Spleen (tissue), 11 donors: ENCODE measurements at regions not wholly inside any gene's neighbourhood (a gene's known extent, or its start where the extent isn't known, plus 50 kb on each side); places are given as distances from the start of the nearest gene placed in this dataset.

ENCODE experiments used
- DNase-seq: peaks from one replicate; pipeline ENCODE4 v3.0.0-alpha.2; 2020
- H3K27ac ChIP-seq, 8 donors: fragments of 200-600 bp; sonication (generic) in 7 of 8; 1 replicate in 4 of 8; 2 replicates in 4 of 8; pipeline versions ENCODE4 v1.5.0 to v1.8.0; 2016 to 2021; ENCODE audit warnings: inconsistent platforms in 4 of 8, mild to moderate bottlenecking in 4 of 8, moderate library complexity in 1 of 8
- H3K27me3 ChIP-seq, 7 donors: fragments of 200-600 bp; sonication (generic) in 6 of 7; replicated peaks in 1 of 7; 1 replicate in 4 of 7; 2 replicates in 3 of 7; pipeline versions ENCODE4 v1.5.0 to v1.8.0; 2016 to 2021; ENCODE audit warnings: inconsistent platforms in 3 of 7, mild to moderate bottlenecking in 1 of 7
- H3K36me3 ChIP-seq, 6 donors: fragments of 200-600 bp; sonication (generic) in 5 of 6; 1 replicate in 4 of 6; 2 replicates in 2 of 6; pipeline versions ENCODE4 v1.5.0 to v1.8.0; 2016 to 2021; ENCODE audit warnings: inconsistent platforms in 2 of 6
- H3K4me1 ChIP-seq, 6 donors: fragments of 200-600 bp; sonication (generic) in 5 of 6; 1 replicate in 3 of 6; 2 replicates in 3 of 6; pipeline versions ENCODE4 v1.5.0 to v1.8.0; 2016 to 2021; ENCODE audit warnings: inconsistent platforms in 3 of 6
- H3K4me3 ChIP-seq, 8 donors: fragments of 200-600 bp; sonication (generic) in 7 of 8; 1 replicate in 4 of 8; 2 replicates in 4 of 8; pipeline versions ENCODE4 v1.5.0 to v1.8.0; 2016 to 2021; ENCODE audit warnings: inconsistent platforms in 4 of 8, mild to moderate bottlenecking in 4 of 8, moderate library complexity in 2 of 8
- H3K9me3 ChIP-seq, 8 donors: fragments of 200-600 bp; sonication (generic) in 7 of 8; 1 replicate in 4 of 8; 2 replicates in 4 of 8; pipeline versions ENCODE4 v1.5.0 to v1.8.0; 2016 to 2021; ENCODE audit warnings: inconsistent platforms in 4 of 8
- CTCF ChIP-seq, 11 experiments: fragments of 200-600 bp in 7 of 11; fragments of 450-650 bp in 4 of 11; sonication (generic) in 4 of 11; IDR thresholded peaks in 8 of 11; conservative IDR thresholded peaks in 3 of 11; 1 replicate in 7 of 11; 2 replicates in 4 of 11; pipeline versions ENCODE4 v1.4.0 to v1.8.0; 2016 to 2021; ENCODE audit warnings: antibody characterized with exemption in 11 of 11, inconsistent platforms in 4 of 11, mild to moderate bottlenecking in 1 of 11
- POLR2A ChIP-seq, 3 donors: fragments of 450-650 bp; IDR thresholded peaks; one replicate each; pipeline ENCODE4 v1.5.1; 2017; ENCODE audit warnings: antibody characterized with exemption in 3 of 3, mild to moderate bottlenecking in 1 of 3
- POLR2AphosphoS5 ChIP-seq, 3 donors: sonication (generic); formaldehyde crosslinking; IDR thresholded peaks; one replicate each; pipeline ENCODE4 v1.5.1; 2017; ENCODE audit warnings: antibody characterized with exemption in 3 of 3
- WGBS, 5 donors: extraction: QIAGEN DNeasy Blood & Tissue Kit in 3 of 5; methylation state at CpG; one replicate each; pipeline versions ENCODE4 v1.1.5 to v1.1.7; 2013 to 2018; 5-methylcytosine and 5-hydroxymethylcytosine counted together
- intact Hi-C: fragments of 100-400 bp; cut with DNase I; formaldehyde crosslinking; loops from one replicate; pipeline ENCODE4 v1.15.0; 2023; ENCODE audit warnings: low total_unique reads
- donor health status: healthy with polysubstance abuse.
- donor health status: DM: no; HTN: no; CAD: no; lungs with moderate emphysema.
- donor health status: DM: no; HTN: no; CAD: no.
- donor health status: Bipolar disorder and iron deficiency.
- donor health status: healthy.
- donor health status: DM: no; HTN: no; CAD: no.
- donor health status: DM: yes; HTN: yes; CAD: no.

GRCh38 chr12:115057445-115057844 is 373.5 kb upstream of the TBX3 start:
- Histone ChIP-seq H3K4me3 (no peak overlapping the region), H3K27ac (no peak overlapping the region), H3K4me1 (no peaks in the 10 kb centered on the region), H3K9me3 (peaks cover 0 to 4% (median 0%) of the 10 kb centered on the region in 8 donors), H3K36me3 (no peaks in the 10 kb centered on the region), H3K27me3 (no peaks in the 10 kb centered on the region)
- TF ChIP-seq POLR2AphosphoS5 (IDR thresholded peaks at IDR 0.05) (no peak), CTCF (IDR thresholded peaks at IDR 0.05 in 8 of 11, conservative IDR thresholded peaks at IDR 0.05 in 3 of 11) (no peak), POLR2A (IDR thresholded peaks at IDR 0.05) (no peak)
- DNase-seq: no peak
- 58 to 89% (median 63%) methylated on average over 1 of the region's 1 CpG for WGBS, 5 donors
- intact Hi-C loops: no loop called here

- intact Hi-C loops: no loop called here
- no peak for TF ChIP-seq CTCF (IDR thresholded peaks at IDR 0.05 in 8 of 11, conservative IDR thresholded peaks at IDR 0.05 in 3 of 11)
- TF ChIP-seq POLR2A (IDR thresholded peaks at IDR 0.05): no peak
- no peak for TF ChIP-seq POLR2AphosphoS5 (IDR thresholded peaks at IDR 0.05)
- H3K4me3 ChIP-seq: no peak overlapping the region
- no peaks in the 10 kb centered on the region for H3K36me3 ChIP-seq
- no peak overlapping the region for H3K27ac ChIP-seq
- 69 to 72% (median 71%) methylated on average over 5 of the region's 5 CpGs for WGBS, 5 donors
- no peak for DNase-seq
- H3K4me1 ChIP-seq: no peaks in the 10 kb centered on the region
- peaks cover 0 to 4% (median 0%) of the 10 kb centered on the region in 8 donors for H3K9me3 ChIP-seq
- no peaks in the 10 kb centered on the region for H3K27me3 ChIP-seq
These were observed 367.4 kb upstream of the TBX3 start for GRCh38 chr12:115051378-115051777.

GRCh38 chr12:115049614-115050013 is 365.6 kb upstream of the TBX3 start:
- H3K27ac ChIP-seq: no peak overlapping the region
- no peaks in the 10 kb centered on the region for H3K4me1 ChIP-seq
- no peak for DNase-seq
- intact Hi-C loops: no loop called here
- WGBS, 5 donors: 71 to 86% (median 82%) methylated on average over 4 of the region's 4 CpGs
- H3K27me3 ChIP-seq: no peaks in the 10 kb centered on the region
- peaks cover 0 to 4% (median 0%) of the 10 kb centered on the region in 8 donors for H3K9me3 ChIP-seq
- TF ChIP-seq POLR2A (IDR thresholded peaks at IDR 0.05) (no peak), POLR2AphosphoS5 (IDR thresholded peaks at IDR 0.05) (no peak), CTCF (IDR thresholded peaks at IDR 0.05 in 8 of 11, conservative IDR thresholded peaks at IDR 0.05 in 3 of 11) (no peak)
- H3K4me3 ChIP-seq: no peak overlapping the region
- H3K36me3 ChIP-seq: no peaks in the 10 kb centered on the region

GRCh38 chr12:115046805-115047204 is 362.8 kb upstream of the TBX3 start:
- intact Hi-C loops: no loop called here
- peaks cover 0 to 6% (median 0%) of the 10 kb centered on the region in 8 donors for H3K9me3 ChIP-seq
- no peak overlapping the region for H3K27ac ChIP-seq
- DNase-seq: no peak
- no peaks in the 10 kb centered on the region for H3K27me3 ChIP-seq
- 59 to 86% (median 74%) methylated on average over 1 of the region's 1 CpG for WGBS, 5 donors
- H3K36me3 ChIP-seq: no peaks in the 10 kb centered on the region
- TF ChIP-seq POLR2AphosphoS5 (IDR thresholded peaks at IDR 0.05): no peak
- no peak for TF ChIP-seq CTCF (IDR thresholded peaks at IDR 0.05 in 8 of 11, conservative IDR thresholded peaks at IDR 0.05 in 3 of 11)
- no peak for TF ChIP-seq POLR2A (IDR thresholded peaks at IDR 0.05)
- H3K4me3 ChIP-seq: no peak overlapping the region
- no peaks in the 10 kb centered on the region for H3K4me1 ChIP-seq
